PC-9 (cell line): ENCODE measurements at regions not wholly inside any gene's neighbourhood (a gene's known extent, or its start where the extent isn't known, plus 50 kb on each side); places are given as distances from the start of the nearest gene placed in this dataset.

Experiments used
- BruUV-seq: library from RNA; stranded (reverse); fragments of 400-500 nt; replicated peaks from 2 replicates; lab custom pipeline; 2021; lab: Mats Ljungman, UMichigan
- CTCF ChIA-PET: fragments of 300-600 bp; sonication (Branson Sonifier 250); formaldehyde crosslinking; loops from one replicate; lab custom pipeline; 2022; ENCODE audit warnings: antibody characterized with exemption; lab: Charles Lee
- POLR2A ChIA-PET: fragments of 300-600 bp; sonication (Branson Sonifier 250); formaldehyde crosslinking; loops from one replicate; lab custom pipeline; 2022; ENCODE audit warnings: antibody characterized with exemption; ENCODE audit not compliant: unreplicated experiment; lab: Charles Lee
- DNase-seq, 2 experiments: peaks; one replicate each; pipeline versions ENCODE4 v3.0.0 to v3.0.0-alpha.2; 2015 to 2022; ENCODE audit warnings: mixed read lengths in 1 of 2
- H2AFZ ChIP-seq: fragments of 200-600 bp; sonication (generic); 2 replicates; pipeline ENCODE4 v1.8.1; 2017; ENCODE audit warnings: antibody characterized with exemption
- H3F3A ChIP-seq: fragments of 200-600 bp; sonication (generic); 2 replicates; pipeline ENCODE4 v1.8.1; 2017; ENCODE audit warnings: antibody characterized with exemption, mild to moderate bottlenecking, low read depth; ENCODE audit not compliant: insufficient read depth
- H3K27ac ChIP-seq: fragments of 200-600 bp; sonication (generic); 2 replicates; pipeline ENCODE4 v1.6.1; 2016; ENCODE audit warnings: mixed run types
- H3K27me3 ChIP-seq: fragments of 200-600 bp; sonication (generic); 2 replicates; pipeline ENCODE4 v1.6.1; 2016; ENCODE audit warnings: low read depth, mixed run types; ENCODE audit not compliant: insufficient read depth
- H3K36me3 ChIP-seq: fragments of 200-600 bp; sonication (generic); 2 replicates; pipeline ENCODE4 v1.6.1; 2016; ENCODE audit warnings: low read depth, mixed run types
- H3K4me1 ChIP-seq: fragments of 200-600 bp; sonication (generic); replicated peaks from 2 replicates; pipeline ENCODE4 v1.6.1; 2016; ENCODE audit warnings: mixed run types; ENCODE audit not compliant: insufficient read depth
- H3K4me2 ChIP-seq: fragments of 200-600 bp; sonication (generic); 2 replicates; pipeline ENCODE4 v1.6.1; 2017; ENCODE audit warnings: mixed run types
- H3K4me3 ChIP-seq: fragments of 200-600 bp; sonication (generic); 2 replicates; pipeline ENCODE4 v1.6.1; 2016; ENCODE audit warnings: mixed run types
- H3K79me2 ChIP-seq: fragments of 200-600 bp; sonication (generic); 2 replicates; pipeline ENCODE4 v1.6.1; 2017; ENCODE audit warnings: low read depth, mixed run types
- H3K9me2 ChIP-seq: fragments of 200-600 bp; sonication (generic); 2 replicates; pipeline ENCODE4 v1.8.1; 2017; ENCODE audit warnings: mild to moderate bottlenecking; ENCODE audit not compliant: insufficient read depth
- H3K9me3 ChIP-seq: fragments of 200-600 bp; sonication (generic); 2 replicates; pipeline ENCODE4 v1.8.1; 2016; ENCODE audit warnings: low read depth; ENCODE audit not compliant: insufficient read depth
- H4K20me1 ChIP-seq: fragments of 200-600 bp; sonication (generic); 2 replicates; pipeline ENCODE4 v1.8.1; 2017; ENCODE audit not compliant: insufficient read depth
- EZH2 ChIP-seq: fragments of 200-600 bp; sonication (generic); IDR thresholded peaks from 2 replicates; pipeline ENCODE4 v1.8.0; 2017; ENCODE audit warnings: antibody characterized with exemption, low read depth
- intact Hi-C: fragments of 100-400 bp; cut with micrococcal nuclease; formaldehyde crosslinking; loops from one replicate; pipeline ENCODE4 v1.10.0; 2022; ENCODE audit not compliant: unreplicated experiment
- TF ChIP-seq, protein P1 (sequence below): fragments of 200-600 bp; sonication (generic); conservative IDR thresholded peaks from 2 replicates; pipeline ENCODE4 v1.6.1; 2017; ENCODE audit warnings: mixed run types, antibody characterized with exemption, mild to moderate bottlenecking, moderate library complexity

GRCh38 chrX:33909836-33910235, 222.3 kb downstream of the FAM47A start:
- Histone ChIP-seq H3K27me3 (no peaks in the 10 kb centered on the region), H3K36me3 (no peaks in the 10 kb centered on the region), H3K9me3 (no peaks in the 10 kb centered on the region), H3F3A (no peaks in the 10 kb centered on the region), H3K79me2 (no peaks in the 10 kb centered on the region), H3K4me2 (no peak overlapping the region), H3K4me1 (peaks cover 16% of the 10 kb centered on the region), H2AFZ (no peak overlapping the region), H3K27ac (no peak overlapping the region), H3K4me3 (no peak overlapping the region), H3K9me2 (no peaks in the 10 kb centered on the region), H4K20me1 (no peaks in the 10 kb centered on the region)
- ChIA-PET CTCF (no interaction called here), POLR2A (no interaction called here)
- TF ChIP-seq, protein P1, sequence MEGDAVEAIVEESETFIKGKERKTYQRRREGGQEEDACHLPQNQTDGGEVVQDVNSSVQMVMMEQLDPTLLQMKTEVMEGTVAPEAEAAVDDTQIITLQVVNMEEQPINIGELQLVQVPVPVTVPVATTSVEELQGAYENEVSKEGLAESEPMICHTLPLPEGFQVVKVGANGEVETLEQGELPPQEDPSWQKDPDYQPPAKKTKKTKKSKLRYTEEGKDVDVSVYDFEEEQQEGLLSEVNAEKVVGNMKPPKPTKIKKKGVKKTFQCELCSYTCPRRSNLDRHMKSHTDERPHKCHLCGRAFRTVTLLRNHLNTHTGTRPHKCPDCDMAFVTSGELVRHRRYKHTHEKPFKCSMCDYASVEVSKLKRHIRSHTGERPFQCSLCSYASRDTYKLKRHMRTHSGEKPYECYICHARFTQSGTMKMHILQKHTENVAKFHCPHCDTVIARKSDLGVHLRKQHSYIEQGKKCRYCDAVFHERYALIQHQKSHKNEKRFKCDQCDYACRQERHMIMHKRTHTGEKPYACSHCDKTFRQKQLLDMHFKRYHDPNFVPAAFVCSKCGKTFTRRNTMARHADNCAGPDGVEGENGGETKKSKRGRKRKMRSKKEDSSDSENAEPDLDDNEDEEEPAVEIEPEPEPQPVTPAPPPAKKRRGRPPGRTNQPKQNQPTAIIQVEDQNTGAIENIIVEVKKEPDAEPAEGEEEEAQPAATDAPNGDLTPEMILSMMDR: no peak
- no peak for TF ChIP-seq EZH2
- BruUV-seq: no TSS peak
- intact Hi-C loops: no loop called here
- no peak for DNase-seq

- Histone ChIP-seq H3K4me2 (no peak overlapping the region), H3K4me1 (peaks cover 16% of the 10 kb centered on the region), H3K9me2 (no peaks in the 10 kb centered on the region), H3K4me3 (no peak overlapping the region), H3K27ac (no peak overlapping the region), H3K27me3 (no peaks in the 10 kb centered on the region), H3F3A (no peaks in the 10 kb centered on the region), H3K9me3 (no peaks in the 10 kb centered on the region), H4K20me1 (no peaks in the 10 kb centered on the region), H2AFZ (no peak overlapping the region), H3K36me3 (no peaks in the 10 kb centered on the region), H3K79me2 (no peaks in the 10 kb centered on the region)
- TF ChIP-seq EZH2: no peak
- TF ChIP-seq, protein P1: no peak
- intact Hi-C loops: no loop called here
- DNase-seq: no peak
- BruUV-seq: no TSS peak
- ChIA-PET POLR2A (no interaction called here), CTCF (no interaction called here)
Measured at GRCh38 chrX:33908898-33909297, 223.2 kb downstream of the FAM47A start.

GRCh38 chrX:33908074-33908473, 224.0 kb downstream of the FAM47A start:
- no peak overlapping the region for H3K27ac ChIP-seq
- H3K4me1 ChIP-seq: peaks cover 16% of the 10 kb centered on the region
- ChIA-PET POLR2A (no interaction called here), CTCF (no interaction called here)
- intact Hi-C loops: no loop called here
- no peak overlapping the region for H3K4me2 ChIP-seq
- H3F3A ChIP-seq: no peaks in the 10 kb centered on the region
- H3K27me3 ChIP-seq: no peaks in the 10 kb centered on the region
- BruUV-seq: no TSS peak
- H3K4me3 ChIP-seq: no peak overlapping the region
- H2AFZ ChIP-seq: no peak overlapping the region
- no peak for DNase-seq
- no peaks in the 10 kb centered on the region for H3K79me2 ChIP-seq
- H3K9me3 ChIP-seq: no peaks in the 10 kb centered on the region
- no peaks in the 10 kb centered on the region for H3K9me2 ChIP-seq
- TF ChIP-seq, protein P1: no peak
- TF ChIP-seq EZH2: no peak
- no peaks in the 10 kb centered on the region for H4K20me1 ChIP-seq
- H3K36me3 ChIP-seq: no peaks in the 10 kb centered on the region
